H9 (cell line): ENCODE measurements at regions not wholly inside any gene's neighbourhood (a gene's known extent, or its start where the extent isn't known, plus 50 kb on each side); places are given as distances from the start of the nearest gene placed in this dataset.

ENCODE experiments used
- DNase-seq: peaks from one replicate; pipeline ENCODE4 v3.0.0-alpha.2; 2017
- H2AFZ ChIP-seq: one replicate; pipeline ENCODE4 v1.6.1; 2013; ENCODE audit warnings: mild to moderate bottlenecking, low read length, control low read depth, moderate library complexity
- H2AK5ac ChIP-seq: 2 replicates; pipeline ENCODE4 v1.6.1; 2013; ENCODE audit warnings: low read length, control low read depth, mixed read lengths; ENCODE audit not compliant: insufficient read length
- H2BK120ac ChIP-seq: one replicate; pipeline ENCODE4 v1.6.1; 2013; ENCODE audit warnings: low read depth, mild to moderate bottlenecking, low read length, control low read depth, inconsistent platforms; ENCODE audit not compliant: poor library complexity, severe bottlenecking
- H2BK12ac ChIP-seq: 2 replicates; pipeline ENCODE4 v1.6.1; 2013; ENCODE audit warnings: low read length, control low read depth, mixed read lengths, low read depth; ENCODE audit not compliant: insufficient read length
- H2BK15ac ChIP-seq: 2 replicates; pipeline ENCODE4 v1.6.1; 2013; ENCODE audit warnings: low read depth, low read length, control low read depth
- H2BK20ac ChIP-seq: one replicate; pipeline ENCODE4 v1.6.1; 2013; ENCODE audit warnings: low read depth, mild to moderate bottlenecking, low read length, control low read depth, inconsistent platforms; ENCODE audit not compliant: poor library complexity, severe bottlenecking
- H2BK5ac ChIP-seq: 2 replicates; pipeline ENCODE4 v1.6.1; 2013; ENCODE audit warnings: low read length, control low read depth, mixed read lengths; ENCODE audit not compliant: insufficient read length
- H3K14ac ChIP-seq: 2 replicates; pipeline ENCODE4 v1.6.1; 2013; ENCODE audit warnings: low read length, control low read depth; ENCODE audit not compliant: insufficient read depth
- H3K18ac ChIP-seq: 2 replicates; pipeline ENCODE4 v1.6.1; 2013; ENCODE audit warnings: low read depth, mild to moderate bottlenecking, mixed read lengths, low read length, control low read depth; ENCODE audit not compliant: insufficient read length
- H3K23ac ChIP-seq: 2 replicates; pipeline ENCODE4 v1.6.1; 2013; ENCODE audit warnings: low read length, control low read depth, mixed read lengths, low read depth; ENCODE audit not compliant: insufficient read length
- H3K23me2 ChIP-seq: 2 replicates; pipeline ENCODE4 v1.6.1; 2013; ENCODE audit warnings: low read depth, mild to moderate bottlenecking, mixed read lengths, low read length, control low read depth; ENCODE audit not compliant: insufficient read length, poor library complexity, severe bottlenecking
- H3K27ac ChIP-seq: 2 replicates; pipeline ENCODE4 v1.5.1; 2013; ENCODE audit warnings: low read length, control low read depth, mixed read lengths, low read depth; ENCODE audit not compliant: insufficient read length
- H3K27me3 ChIP-seq: 2 replicates; pipeline ENCODE4 v1.6.1; 2013; ENCODE audit warnings: low read length, control low read depth, inconsistent platforms; ENCODE audit not compliant: insufficient read depth
- H3K4ac ChIP-seq: 2 replicates; pipeline ENCODE4 v1.6.1; 2013; ENCODE audit warnings: low read depth, mild to moderate bottlenecking, control low read depth, inconsistent platforms, low read length, moderate library complexity
- H3K4me1 ChIP-seq: 2 replicates; pipeline ENCODE4 v1.6.1; 2013; ENCODE audit warnings: low read length, control low read depth, inconsistent platforms; ENCODE audit not compliant: insufficient read depth
- H3K4me2 ChIP-seq: 2 replicates; pipeline ENCODE4 v1.6.1; 2013; ENCODE audit warnings: low read length, control low read depth, mixed read lengths; ENCODE audit not compliant: insufficient read length, insufficient read depth
- H3K56ac ChIP-seq: 2 replicates; pipeline ENCODE4 v1.6.1; 2013; ENCODE audit warnings: low read depth, mild to moderate bottlenecking, mixed read lengths, low read length, control low read depth; ENCODE audit not compliant: insufficient read length
- H3K79me1 ChIP-seq: 2 replicates; pipeline ENCODE4 v1.6.1; 2013; ENCODE audit warnings: low read depth, mild to moderate bottlenecking, moderate library complexity, low read length, control low read depth, inconsistent platforms; ENCODE audit not compliant: insufficient read depth, poor library complexity, severe bottlenecking
- H3K79me2 ChIP-seq: 2 replicates; pipeline ENCODE4 v1.6.1; 2013; ENCODE audit warnings: low read length, control low read depth, inconsistent platforms; ENCODE audit not compliant: insufficient read depth
- H3K9ac ChIP-seq: 2 replicates; pipeline ENCODE4 v1.6.1; 2013; ENCODE audit warnings: low read length, control low read depth, mixed read lengths; ENCODE audit not compliant: insufficient read length; ENCODE audit errors: extremely low read depth
- H3K9me3 ChIP-seq: one replicate; pipeline ENCODE4 v1.6.1; 2013; ENCODE audit warnings: low read depth, low read length, inconsistent platforms; ENCODE audit not compliant: control insufficient read depth
- H3T11ph ChIP-seq: one replicate; pipeline ENCODE4 v1.6.1; 2013; ENCODE audit warnings: mild to moderate bottlenecking, low read length, control low read depth, inconsistent platforms
- H4K20me1 ChIP-seq: one replicate; pipeline ENCODE4 v1.6.1; 2013; ENCODE audit not compliant: control insufficient read depth, insufficient read length, insufficient read depth
- H4K5ac ChIP-seq: 2 replicates; pipeline ENCODE4 v1.6.1; 2013; ENCODE audit warnings: low read depth, mild to moderate bottlenecking, mixed read lengths, low read length, control low read depth; ENCODE audit not compliant: insufficient read length
- H4K8ac ChIP-seq: replicated peaks from 2 replicates; pipeline ENCODE4 v1.6.1; 2013; ENCODE audit warnings: low read length, control low read depth, mixed read lengths, low read depth; ENCODE audit not compliant: insufficient read length
- H4K91ac ChIP-seq: 2 replicates; pipeline ENCODE4 v1.6.1; 2013; ENCODE audit warnings: low read depth, mild to moderate bottlenecking, moderate library complexity, mixed read lengths, low read length, control low read depth; ENCODE audit not compliant: insufficient read length
- H3K27ac Mint-ChIP-seq, 3 experiments: 2 replicates in 2 of 3; 3 replicates in 1 of 3; pipeline ENCODE4 v1.8.0; 2020 to 2021; ENCODE audit warnings: mixed read lengths in 3 of 3, mild to moderate bottlenecking in 1 of 3, moderate library complexity in 1 of 3
- H3K27me3 Mint-ChIP-seq: 2 replicates; pipeline ENCODE4 v1.8.0; 2021; ENCODE audit warnings: low read depth, mild to moderate bottlenecking, moderate library complexity, mixed read lengths
- H3K36me3 Mint-ChIP-seq, 3 experiments: 2 replicates in 2 of 3; 3 replicates in 1 of 3; pipeline ENCODE4 v1.8.0; 2020 to 2021; ENCODE audit warnings: low read depth in 3 of 3, mixed read lengths in 3 of 3; ENCODE audit not compliant: insufficient read depth in 1 of 3
- H3K4me1 Mint-ChIP-seq, 2 experiments: 2 replicates each; pipeline ENCODE4 v1.8.0; 2020; ENCODE audit warnings: mixed read lengths in 2 of 2
- H3K4me3 Mint-ChIP-seq, 2 experiments: 2 replicates in 1 of 2; 3 replicates in 1 of 2; pipeline ENCODE4 v1.8.0; 2020 to 2021; ENCODE audit warnings: mild to moderate bottlenecking in 2 of 2, mixed read lengths in 2 of 2, moderate library complexity in 1 of 2
- H3K9me3 Mint-ChIP-seq, 2 experiments: 2 replicates in 1 of 2; 3 replicates in 1 of 2; pipeline ENCODE4 v1.8.0; 2020; ENCODE audit warnings: mild to moderate bottlenecking in 2 of 2, mixed read lengths in 2 of 2, moderate library complexity in 1 of 2
- WGBS: extraction: QIAGEN DNeasy Blood & Tissue Kit; methylation state at CpG from one replicate; pipeline ENCODE4 v1.1.7; 2013; ENCODE audit warnings: missing lambda C conversion rate, low lambda C conversion rate, mixed read lengths; ENCODE audit not compliant: insufficient read length; ENCODE audit errors: extremely low coverage; 5-methylcytosine and 5-hydroxymethylcytosine counted together
- TF ChIP-seq, protein P1 (sequence below): fragments of 200-600 bp; sonication (generic); conservative IDR thresholded peaks from 3 replicates; pipeline ENCODE4 v1.8.0; 2021; ENCODE audit warnings: antibody characterized with exemption, mild to moderate bottlenecking

GRCh38 chr5:111948092-111948841, 191.3 kb upstream of the NREP start:
- TF ChIP-seq, protein P1, sequence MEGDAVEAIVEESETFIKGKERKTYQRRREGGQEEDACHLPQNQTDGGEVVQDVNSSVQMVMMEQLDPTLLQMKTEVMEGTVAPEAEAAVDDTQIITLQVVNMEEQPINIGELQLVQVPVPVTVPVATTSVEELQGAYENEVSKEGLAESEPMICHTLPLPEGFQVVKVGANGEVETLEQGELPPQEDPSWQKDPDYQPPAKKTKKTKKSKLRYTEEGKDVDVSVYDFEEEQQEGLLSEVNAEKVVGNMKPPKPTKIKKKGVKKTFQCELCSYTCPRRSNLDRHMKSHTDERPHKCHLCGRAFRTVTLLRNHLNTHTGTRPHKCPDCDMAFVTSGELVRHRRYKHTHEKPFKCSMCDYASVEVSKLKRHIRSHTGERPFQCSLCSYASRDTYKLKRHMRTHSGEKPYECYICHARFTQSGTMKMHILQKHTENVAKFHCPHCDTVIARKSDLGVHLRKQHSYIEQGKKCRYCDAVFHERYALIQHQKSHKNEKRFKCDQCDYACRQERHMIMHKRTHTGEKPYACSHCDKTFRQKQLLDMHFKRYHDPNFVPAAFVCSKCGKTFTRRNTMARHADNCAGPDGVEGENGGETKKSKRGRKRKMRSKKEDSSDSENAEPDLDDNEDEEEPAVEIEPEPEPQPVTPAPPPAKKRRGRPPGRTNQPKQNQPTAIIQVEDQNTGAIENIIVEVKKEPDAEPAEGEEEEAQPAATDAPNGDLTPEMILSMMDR, result no peak
- no peak overlapping the region for H2BK15ac ChIP-seq
- no peak overlapping the region for H2BK5ac ChIP-seq
- H2BK120ac ChIP-seq, result no peak overlapping the region
- H4K91ac ChIP-seq, result no peak overlapping the region
- H3K9ac ChIP-seq, result no peak overlapping the region
- H3K4ac ChIP-seq, result no peak overlapping the region
- no peak overlapping the region for H2AK5ac ChIP-seq
- H2AFZ ChIP-seq, result no peak overlapping the region
- no peak overlapping the region; a peak in 1 of 7 replicates for H3K27ac Mint-ChIP-seq
- no CpG with 5 or more reads among the region's 4 CpGs for WGBS
- no peaks in the 10 kb centered on the region for H3K4me1 ChIP-seq
- H3K9me3 ChIP-seq, result no peaks in the 10 kb centered on the region
- no peak overlapping the region for H3K4me3 Mint-ChIP-seq
- no peaks in the 10 kb centered on the region for H3K79me1 ChIP-seq
- no peak overlapping the region for H3K27ac ChIP-seq
- no peak overlapping the region for H2BK12ac ChIP-seq
- no peaks in the 10 kb centered on the region for H4K20me1 ChIP-seq
- H2BK20ac ChIP-seq, result no peak overlapping the region
- no peaks in the 10 kb centered on the region for H3K79me2 ChIP-seq
- no peaks in the 10 kb centered on the region for H3K23me2 ChIP-seq
- no peaks in the 10 kb centered on the region for H3K27me3 Mint-ChIP-seq
- no peak overlapping the region for H3T11ph ChIP-seq
- H3K9me3 Mint-ChIP-seq, result no peaks in the 10 kb centered on the region
- H3K56ac ChIP-seq, result no peak overlapping the region
- peaks cover 0 to 3% of the 10 kb centered on the region in 2 experiments; a peak in 1 of 4 replicates for H3K4me1 Mint-ChIP-seq
- H4K5ac ChIP-seq, result no peak overlapping the region
- no peak overlapping the region for H4K8ac ChIP-seq
- no peak overlapping the region for H3K18ac ChIP-seq
- H3K27me3 ChIP-seq, result no peaks in the 10 kb centered on the region
- H3K36me3 Mint-ChIP-seq, result no peaks in the 10 kb centered on the region
- no peak overlapping the region for H3K14ac ChIP-seq
- DNase-seq, result no peak
- H3K23ac ChIP-seq, result no peak overlapping the region
- H3K4me2 ChIP-seq, result no peak overlapping the region
